Nephron (organoid): ENCODE measurements at regions not wholly inside any gene's neighbourhood (a gene's known extent, or its start where the extent isn't known, plus 50 kb on each side); places are given as distances from the start of the nearest gene placed in this dataset.
A peak's percentile ranks its signal among the peaks of the same experiment; 100 is the strongest.

Source experiments
- H3K27ac Mint-ChIP-seq, 3 experiments: 2 replicates each; pipeline ENCODE4 v1.8.0; 2020; ENCODE audit warnings: mixed read lengths in 3 of 3, mild to moderate bottlenecking in 2 of 3, moderate library complexity in 1 of 3
- H3K27me3 Mint-ChIP-seq: 2 replicates; pipeline ENCODE4 v1.8.0; 2021; ENCODE audit warnings: low read depth, mild to moderate bottlenecking, moderate library complexity, mixed read lengths
- H3K36me3 Mint-ChIP-seq: 2 replicates; pipeline ENCODE4 v1.8.0; 2020; ENCODE audit warnings: low read depth, mixed read lengths
- H3K4me1 Mint-ChIP-seq: 2 replicates; pipeline ENCODE4 v1.8.0; 2020; ENCODE audit warnings: mixed read lengths
- H3K4me3 Mint-ChIP-seq, 3 experiments: 2 replicates each; pipeline ENCODE4 v1.8.0; 2020; ENCODE audit warnings: mild to moderate bottlenecking in 3 of 3, mixed read lengths in 3 of 3, moderate library complexity in 2 of 3
- H3K9me3 Mint-ChIP-seq: 2 replicates; pipeline ENCODE4 v1.8.0; 2020; ENCODE audit warnings: mixed read lengths
- TF ChIP-seq, protein P1 (sequence below), 3 experiments: fragments of 200-600 bp; sonication (generic); IDR thresholded peaks; one replicate each; pipeline ENCODE4 v1.5.0; 2021; ENCODE audit warnings: antibody characterized with exemption in 3 of 3; ENCODE audit not compliant: unreplicated experiment in 3 of 3

DNA sequence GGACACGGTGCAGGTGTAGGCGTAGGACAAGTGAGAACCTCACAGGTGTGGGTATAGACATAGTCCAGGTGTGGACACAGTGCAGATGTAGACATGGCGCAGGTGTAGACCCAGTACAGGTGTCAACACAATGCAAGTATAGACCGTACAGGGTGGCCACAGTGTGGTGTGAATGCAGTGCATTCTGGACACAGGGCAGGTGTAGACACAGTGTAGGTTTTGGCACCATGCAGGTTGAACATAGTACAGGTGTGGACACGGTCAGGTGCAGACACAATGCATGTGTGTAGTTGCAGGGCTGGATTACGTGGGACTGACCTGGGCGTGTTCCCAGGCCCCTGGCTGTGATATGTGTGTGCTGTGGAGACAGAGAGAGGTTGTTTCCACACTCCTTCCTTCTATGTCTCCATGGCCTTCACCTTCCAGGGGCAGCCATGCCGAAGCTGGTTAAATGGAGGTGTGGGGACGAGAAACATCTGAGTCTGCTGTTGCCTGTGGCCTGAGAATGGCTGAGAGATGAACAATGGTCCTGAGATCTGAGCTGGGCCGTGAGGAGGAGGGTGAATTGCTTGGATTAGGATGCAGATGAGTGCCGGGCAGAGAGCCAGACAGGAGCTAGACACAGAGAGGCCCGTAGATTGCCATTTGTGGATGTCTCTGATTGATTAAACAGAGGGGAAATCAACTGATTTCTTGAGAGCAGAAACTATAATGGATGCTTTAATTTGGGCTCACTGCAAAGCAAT, 343.9 kb upstream of the SHH start:
- Mint-ChIP-seq H3K36me3 (no peaks in the 10 kb centered on the region), H3K27ac (peak overlapping the region in 1 of 3 experiments; percentile 19), H3K9me3 (no peaks in the 10 kb centered on the region), H3K4me1 (peaks cover 4% of the 10 kb centered on the region), H3K27me3 (peaks cover 33% of the 10 kb centered on the region), H3K4me3 (no peak overlapping the region)
- TF ChIP-seq, protein P1, sequence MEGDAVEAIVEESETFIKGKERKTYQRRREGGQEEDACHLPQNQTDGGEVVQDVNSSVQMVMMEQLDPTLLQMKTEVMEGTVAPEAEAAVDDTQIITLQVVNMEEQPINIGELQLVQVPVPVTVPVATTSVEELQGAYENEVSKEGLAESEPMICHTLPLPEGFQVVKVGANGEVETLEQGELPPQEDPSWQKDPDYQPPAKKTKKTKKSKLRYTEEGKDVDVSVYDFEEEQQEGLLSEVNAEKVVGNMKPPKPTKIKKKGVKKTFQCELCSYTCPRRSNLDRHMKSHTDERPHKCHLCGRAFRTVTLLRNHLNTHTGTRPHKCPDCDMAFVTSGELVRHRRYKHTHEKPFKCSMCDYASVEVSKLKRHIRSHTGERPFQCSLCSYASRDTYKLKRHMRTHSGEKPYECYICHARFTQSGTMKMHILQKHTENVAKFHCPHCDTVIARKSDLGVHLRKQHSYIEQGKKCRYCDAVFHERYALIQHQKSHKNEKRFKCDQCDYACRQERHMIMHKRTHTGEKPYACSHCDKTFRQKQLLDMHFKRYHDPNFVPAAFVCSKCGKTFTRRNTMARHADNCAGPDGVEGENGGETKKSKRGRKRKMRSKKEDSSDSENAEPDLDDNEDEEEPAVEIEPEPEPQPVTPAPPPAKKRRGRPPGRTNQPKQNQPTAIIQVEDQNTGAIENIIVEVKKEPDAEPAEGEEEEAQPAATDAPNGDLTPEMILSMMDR (IDR thresholded peaks at IDR 0.05; ENCODE audit: unreplicated experiment in 3 of 3): no peak

DNA sequence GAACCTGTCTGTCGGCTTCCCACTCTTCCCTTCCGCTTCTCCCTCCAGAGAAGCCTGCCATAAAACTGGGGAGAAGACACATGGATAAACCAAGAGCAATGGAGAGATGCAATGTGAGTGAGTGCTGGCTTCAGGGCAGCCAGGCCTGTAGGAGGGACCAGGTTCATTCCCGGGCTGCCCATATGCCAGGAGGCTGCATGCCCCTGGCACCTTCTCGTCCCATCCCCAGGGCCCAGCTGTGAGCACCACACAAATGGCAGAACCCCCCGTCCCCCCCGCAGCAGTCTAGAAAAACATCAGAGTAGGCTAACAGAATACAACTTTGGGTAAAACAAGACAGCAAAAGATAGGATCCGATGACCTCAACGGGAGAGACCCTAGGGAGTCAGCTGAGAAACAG, 341.3 kb upstream of the SHH start:
- H3K36me3 Mint-ChIP-seq: no peaks in the 10 kb centered on the region
- TF ChIP-seq, protein P1 (IDR thresholded peaks at IDR 0.05; ENCODE audit: unreplicated experiment in 3 of 3): no peak
- H3K4me3 Mint-ChIP-seq: no peak overlapping the region
- H3K27ac Mint-ChIP-seq: no peak overlapping the region
- peaks cover 4% of the 10 kb centered on the region for H3K4me1 Mint-ChIP-seq
- H3K27me3 Mint-ChIP-seq: peaks cover 19% of the 10 kb centered on the region
- no peaks in the 10 kb centered on the region for H3K9me3 Mint-ChIP-seq

DNA sequence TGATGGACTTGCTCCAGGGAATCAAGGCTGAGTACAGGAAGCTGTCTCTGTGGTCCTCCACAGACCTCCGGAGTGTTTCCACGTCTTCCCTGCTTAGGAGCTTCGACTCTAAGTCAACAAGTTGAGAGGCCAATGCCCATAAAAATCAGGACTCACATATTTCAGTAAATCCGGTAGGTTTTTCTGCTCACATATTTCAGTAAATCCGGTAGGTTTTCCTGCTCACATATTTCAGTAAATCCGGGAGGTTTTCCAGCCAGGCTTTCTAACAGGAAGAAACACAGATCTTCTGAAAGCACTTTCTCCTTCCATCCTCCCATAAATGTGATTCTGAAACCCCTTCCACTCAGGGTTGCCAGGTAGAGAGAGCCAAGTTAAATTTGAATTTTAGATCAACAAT, 340.1 kb upstream of the SHH start:
- TF ChIP-seq, protein P1 (IDR thresholded peaks at IDR 0.05; ENCODE audit: unreplicated experiment in 3 of 3): no peak
- Mint-ChIP-seq H3K4me3 (no peak overlapping the region), H3K9me3 (no peaks in the 10 kb centered on the region), H3K36me3 (no peaks in the 10 kb centered on the region), H3K27ac (peak overlapping the region; percentile 8 to 20 (median 17)), H3K4me1 (peaks cover 4% of the 10 kb centered on the region), H3K27me3 (peaks cover 16% of the 10 kb centered on the region)

DNA sequence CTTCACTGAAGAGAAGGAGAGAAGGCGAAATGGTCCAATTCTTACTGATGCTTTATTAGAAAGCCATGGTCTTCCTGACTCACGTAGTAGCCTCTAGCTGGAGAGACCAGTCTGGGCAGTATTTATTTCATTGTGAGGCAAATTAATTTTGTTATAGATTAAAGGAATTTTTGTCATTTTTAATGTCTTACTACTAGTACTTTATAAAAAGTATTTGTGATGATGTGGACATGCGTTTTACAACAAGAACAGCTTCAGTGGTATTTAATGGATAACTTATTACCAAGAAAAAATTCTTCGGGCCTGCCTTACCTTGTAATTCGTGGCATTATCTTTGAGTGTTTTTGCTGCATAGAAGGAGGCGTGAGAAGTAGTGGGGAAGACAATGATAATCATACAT, 339.4 kb upstream of the SHH start:
- Mint-ChIP-seq H3K4me1 (peaks cover 4% of the 10 kb centered on the region), H3K27ac (peak overlapping the region; percentile 1 to 31 (median 20)), H3K36me3 (no peaks in the 10 kb centered on the region), H3K27me3 (peaks cover 16% of the 10 kb centered on the region), H3K4me3 (no peak overlapping the region), H3K9me3 (no peaks in the 10 kb centered on the region)
- TF ChIP-seq, protein P1 (IDR thresholded peaks at IDR 0.05; ENCODE audit: unreplicated experiment in 3 of 3): no peak

DNA sequence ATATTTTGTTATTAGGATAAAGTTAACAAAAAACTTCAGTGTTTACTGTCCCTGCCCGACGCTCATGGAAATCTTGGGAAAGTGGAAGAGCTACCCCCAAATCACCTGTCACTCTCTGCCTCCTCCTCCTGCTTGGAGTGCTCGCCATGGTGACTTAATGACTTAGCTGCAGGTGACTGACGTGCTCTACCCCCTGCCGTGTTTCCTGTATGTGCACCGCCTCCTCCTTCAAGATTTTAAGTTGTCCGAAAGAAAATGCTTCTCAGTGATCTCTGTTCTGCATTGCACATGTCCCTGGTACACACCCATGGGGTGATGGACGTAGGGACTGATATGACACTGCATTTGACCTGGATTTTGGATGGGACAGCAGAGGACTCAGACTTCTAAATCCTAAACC, 338.8 kb upstream of the SHH start:
- Mint-ChIP-seq H3K4me3 (no peak overlapping the region), H3K27ac (no peak overlapping the region), H3K36me3 (no peaks in the 10 kb centered on the region), H3K9me3 (no peaks in the 10 kb centered on the region), H3K4me1 (peaks cover 4% of the 10 kb centered on the region), H3K27me3 (peaks cover 17% of the 10 kb centered on the region)
- TF ChIP-seq, protein P1 (IDR thresholded peaks at IDR 0.05; ENCODE audit: unreplicated experiment in 3 of 3): no peak

DNA sequence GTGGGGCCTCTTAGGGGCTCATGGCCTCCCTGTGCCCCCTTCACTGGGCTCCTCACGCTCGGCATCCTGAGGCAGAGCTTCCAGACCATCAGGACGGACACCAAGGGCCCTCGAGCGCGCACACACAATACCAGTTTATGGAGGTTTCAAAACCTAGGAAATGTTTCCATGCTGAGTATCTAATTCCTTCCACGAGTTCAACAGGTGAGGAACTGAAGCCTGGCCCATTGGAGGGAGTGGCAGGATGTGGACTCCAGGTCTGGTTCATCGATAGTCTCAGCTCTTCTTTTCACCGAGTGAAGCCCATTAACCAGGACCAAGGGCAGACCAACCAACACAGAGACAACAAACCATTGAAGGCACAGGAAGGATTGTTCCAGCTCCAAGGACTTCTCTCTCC, 336.7 kb upstream of the SHH start:
- peaks cover 28% of the 10 kb centered on the region for H3K27me3 Mint-ChIP-seq
- no peaks in the 10 kb centered on the region for H3K9me3 Mint-ChIP-seq
- peaks cover 4% of the 10 kb centered on the region for H3K4me1 Mint-ChIP-seq
- no peak overlapping the region for H3K4me3 Mint-ChIP-seq
- no peak overlapping the region for H3K27ac Mint-ChIP-seq
- TF ChIP-seq, protein P1 (IDR thresholded peaks at IDR 0.05; ENCODE audit: unreplicated experiment in 3 of 3): no peak
- no peaks in the 10 kb centered on the region for H3K36me3 Mint-ChIP-seq
